T-helper 17 cell (primary cell): ENCODE measurements at regions not wholly inside any gene's neighbourhood (a gene's known extent, or its start where the extent isn't known, plus 50 kb on each side); places are given as distances from the start of the nearest gene placed in this dataset.

Source experiments
- ATAC-seq: fragments of 150-1000 bp; cut with Tn5 transposase; 2 replicates; pipeline ENCODE4 v1.10.0; 2021; ENCODE audit warnings: mild to moderate bottlenecking, moderate library complexity
- DNase-seq, 3 donors: peaks; one replicate each; pipeline versions ENCODE4 v3.0.0 to v3.0.0-alpha.2; 2020 to 2021
- H3K9me3 ChIP-seq: one replicate; pipeline ENCODE4 v1.7.0; 2013; ENCODE audit warnings: low read length, mild to moderate bottlenecking; ENCODE audit not compliant: control insufficient read depth, poor library complexity, severe bottlenecking
- H3K27ac Mint-ChIP-seq: one replicate; pipeline ENCODE4 v1.8.0; 2022; ENCODE audit warnings: mild to moderate bottlenecking, moderate library complexity, mixed read lengths
- H3K27me3 Mint-ChIP-seq: one replicate; pipeline ENCODE4 v1.8.0; 2022; ENCODE audit warnings: mixed read lengths
- H3K36me3 Mint-ChIP-seq: one replicate; pipeline ENCODE4 v1.8.0; 2022; ENCODE audit warnings: low read depth, mixed read lengths
- H3K4me1 Mint-ChIP-seq: one replicate; pipeline ENCODE4 v1.8.0; 2022; ENCODE audit warnings: mild to moderate bottlenecking, mixed read lengths
- H3K4me3 Mint-ChIP-seq: one replicate; pipeline ENCODE4 v1.8.0; 2022; ENCODE audit warnings: mild to moderate bottlenecking, moderate library complexity, mixed read lengths

- H3K27me3 Mint-ChIP-seq: peaks cover 35% of the 10 kb centered on the region
- no peak for DNase-seq
- H3K4me1 Mint-ChIP-seq: no peaks in the 10 kb centered on the region
- ATAC-seq: no peak
- H3K27ac Mint-ChIP-seq: no peak overlapping the region
- H3K9me3 ChIP-seq: no peaks in the 10 kb centered on the region
- no peaks in the 10 kb centered on the region for H3K36me3 Mint-ChIP-seq
- no peak overlapping the region for H3K4me3 Mint-ChIP-seq
Measured at GRCh38 chr22:27542602-27543001, 259.0 kb downstream of the MN1 start.

- peaks cover 28% of the 10 kb centered on the region for H3K27me3 Mint-ChIP-seq
Measured at GRCh38 chr22:27543460-27543859, 258.1 kb downstream of the MN1 start.

GRCh38 chr22:27545085-27545484 lies 256.5 kb downstream of the MN1 start:
- H3K9me3 ChIP-seq: no peaks in the 10 kb centered on the region
- no peak for ATAC-seq
- Mint-ChIP-seq H3K4me1 (no peaks in the 10 kb centered on the region), H3K27ac (no peak overlapping the region), H3K4me3 (no peak overlapping the region), H3K27me3 (peaks cover 33% of the 10 kb centered on the region), H3K36me3 (no peaks in the 10 kb centered on the region)
- DNase-seq: no peak

More at GRCh38 chr22:27543460-27543859, 258.1 kb downstream of the MN1 start:
- Mint-ChIP-seq H3K27ac (no peak overlapping the region), H3K4me3 (no peak overlapping the region), H3K4me1 (no peaks in the 10 kb centered on the region), H3K36me3 (no peaks in the 10 kb centered on the region)
- H3K9me3 ChIP-seq: no peaks in the 10 kb centered on the region
- DNase-seq (no peak), ATAC-seq (no peak)

- Mint-ChIP-seq H3K4me1 (no peaks in the 10 kb centered on the region), H3K36me3 (no peaks in the 10 kb centered on the region), H3K27ac (no peak overlapping the region)
Measured at GRCh38 chr22:27546157-27546935, 255.2 kb downstream of the MN1 start.

GRCh38 chr22:27551402-27551801 lies 250.2 kb downstream of the MN1 start:
- DNase-seq (no peak), ATAC-seq (no peak)
- Mint-ChIP-seq H3K27ac (no peak overlapping the region), H3K27me3 (peaks cover 18% of the 10 kb centered on the region), H3K4me3 (no peak overlapping the region), H3K4me1 (no peaks in the 10 kb centered on the region), H3K36me3 (no peaks in the 10 kb centered on the region)
- H3K9me3 ChIP-seq: no peaks in the 10 kb centered on the region

More at GRCh38 chr22:27546157-27546935, 255.2 kb downstream of the MN1 start:
- H3K4me3 Mint-ChIP-seq: no peak overlapping the region
- ATAC-seq: no peak
- H3K27me3 Mint-ChIP-seq: peaks cover 33% of the 10 kb centered on the region
- no peaks in the 10 kb centered on the region for H3K9me3 ChIP-seq
- DNase-seq: no peak

GRCh38 chr22:27552176-27552575 lies 249.4 kb downstream of the MN1 start:
- Mint-ChIP-seq H3K4me1 (no peaks in the 10 kb centered on the region), H3K4me3 (no peak overlapping the region), H3K27ac (no peak overlapping the region), H3K27me3 (peaks cover 18% of the 10 kb centered on the region), H3K36me3 (no peaks in the 10 kb centered on the region)
- H3K9me3 ChIP-seq: no peaks in the 10 kb centered on the region
- no peak for DNase-seq
- ATAC-seq: no peak

- Mint-ChIP-seq H3K36me3 (no peaks in the 10 kb centered on the region), H3K27me3 (peaks cover 18% of the 10 kb centered on the region), H3K4me3 (no peak overlapping the region), H3K4me1 (no peaks in the 10 kb centered on the region), H3K27ac (no peak overlapping the region)
- no peak for DNase-seq
- no peaks in the 10 kb centered on the region for H3K9me3 ChIP-seq
- no peak for ATAC-seq
Measured at GRCh38 chr22:27552863-27553262, 248.7 kb downstream of the MN1 start.

GRCh38 chr22:27554106-27554811 lies 247.3 kb downstream of the MN1 start:
- Mint-ChIP-seq H3K27ac (no peak overlapping the region), H3K4me3 (no peak overlapping the region), H3K27me3 (peaks cover 13% of the 10 kb centered on the region), H3K4me1 (no peaks in the 10 kb centered on the region), H3K36me3 (no peaks in the 10 kb centered on the region)
- no peaks in the 10 kb centered on the region for H3K9me3 ChIP-seq
- ATAC-seq: no peak
- DNase-seq: no peak

- Mint-ChIP-seq H3K4me1 (no peaks in the 10 kb centered on the region), H3K27ac (no peak overlapping the region), H3K27me3 (peaks cover 8% of the 10 kb centered on the region), H3K4me3 (no peak overlapping the region), H3K36me3 (no peaks in the 10 kb centered on the region)
- ATAC-seq (no peak), DNase-seq (no peak)
- H3K9me3 ChIP-seq: no peaks in the 10 kb centered on the region
Measured at GRCh38 chr22:27554841-27555456, 246.6 kb downstream of the MN1 start.

GRCh38 chr22:27556371-27556770 lies 245.2 kb downstream of the MN1 start:
- no peaks in the 10 kb centered on the region for H3K9me3 ChIP-seq
- no peak overlapping the region for H3K27ac Mint-ChIP-seq
- no peaks in the 10 kb centered on the region for H3K36me3 Mint-ChIP-seq
- no peaks in the 10 kb centered on the region for H3K4me1 Mint-ChIP-seq
- DNase-seq (no peak), ATAC-seq (no peak)
- H3K27me3 Mint-ChIP-seq: peaks cover 8% of the 10 kb centered on the region
- H3K4me3 Mint-ChIP-seq: no peak overlapping the region

GRCh38 chr22:27557286-27558008 lies 244.1 kb downstream of the MN1 start:
- no peak overlapping the region for H3K27ac Mint-ChIP-seq
- DNase-seq (no peak), ATAC-seq (no peak)
- H3K36me3 Mint-ChIP-seq: no peaks in the 10 kb centered on the region
- no peak overlapping the region for H3K4me3 Mint-ChIP-seq
- peaks cover 8% of the 10 kb centered on the region for H3K27me3 Mint-ChIP-seq
- no peaks in the 10 kb centered on the region for H3K4me1 Mint-ChIP-seq
- no peaks in the 10 kb centered on the region for H3K9me3 ChIP-seq

- peaks cover 8% of the 10 kb centered on the region for H3K27me3 Mint-ChIP-seq
- H3K36me3 Mint-ChIP-seq: no peaks in the 10 kb centered on the region
- H3K27ac Mint-ChIP-seq: no peak overlapping the region
- DNase-seq: no peak
- no peak overlapping the region for H3K4me3 Mint-ChIP-seq
- H3K9me3 ChIP-seq: no peaks in the 10 kb centered on the region
- H3K4me1 Mint-ChIP-seq: no peaks in the 10 kb centered on the region
- no peak for ATAC-seq
Measured at GRCh38 chr22:27558658-27559371, 242.7 kb downstream of the MN1 start.
